GM21723 (cell line): ENCODE measurements at regions not wholly inside any gene's neighbourhood (a gene's known extent, or its start where the extent isn't known, plus 50 kb on each side); places are given as distances from the start of the nearest gene placed in this dataset.
"Not testable (repeated sequence)": the region's sequence is repeated elsewhere in the genome, so short reads cannot be mapped to it uniquely, and the experiment has no call there.

ENCODE experiments used
- ATAC-seq: cut with Tn5 transposase; IDR thresholded peaks from one replicate; pipeline ENCODE4 v1.9.1; 2021; ENCODE audit warnings: mild to moderate bottlenecking, moderate library complexity; ENCODE audit not compliant: unreplicated experiment

DNA sequence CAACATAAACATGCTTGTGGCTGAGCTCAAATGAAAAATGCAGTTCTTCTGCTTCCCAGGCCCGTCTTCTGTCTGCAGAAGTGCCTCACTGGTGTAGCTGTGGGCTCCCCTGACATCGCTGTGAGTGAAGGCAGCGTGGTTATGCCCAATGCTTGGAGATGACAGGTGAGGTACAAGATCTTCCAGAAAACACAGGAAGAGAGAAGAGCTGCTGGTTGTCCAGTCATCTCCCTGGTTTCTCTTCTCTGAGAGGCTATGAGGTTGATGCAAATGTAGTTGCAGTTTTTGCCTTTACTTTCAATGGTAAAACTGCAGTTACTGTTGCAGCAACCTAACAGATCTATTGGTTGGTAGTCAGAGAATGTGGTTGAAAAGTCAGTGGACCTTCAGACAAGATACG, 223.6 kb downstream of the GATA3 start:
- ATAC-seq, result no peak

- ATAC-seq, result no peak
Measured at GRCh38 chr10:8279598-8279997, 225.1 kb downstream of the GATA3 start.

DNA sequence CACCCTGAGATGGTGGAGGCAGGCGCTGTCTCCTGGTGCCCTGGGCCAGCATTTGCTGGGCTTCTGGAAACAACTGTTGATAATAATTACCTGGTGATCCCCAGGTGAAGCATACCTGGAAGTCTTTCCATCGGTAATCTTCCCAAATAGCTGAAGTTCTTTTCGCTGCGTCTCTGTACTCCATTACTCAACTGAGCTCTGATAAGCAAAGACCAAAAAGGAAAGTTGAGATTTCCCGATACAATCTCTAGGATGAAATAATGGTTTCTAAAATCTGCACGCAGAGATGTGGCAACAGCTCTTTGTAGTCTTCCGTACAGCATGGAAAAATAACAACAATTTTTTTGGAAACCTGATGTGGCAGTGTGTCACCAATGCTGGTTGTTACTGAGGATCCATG, 226.5 kb downstream of the GATA3 start:
- ATAC-seq, result no peak

DNA sequence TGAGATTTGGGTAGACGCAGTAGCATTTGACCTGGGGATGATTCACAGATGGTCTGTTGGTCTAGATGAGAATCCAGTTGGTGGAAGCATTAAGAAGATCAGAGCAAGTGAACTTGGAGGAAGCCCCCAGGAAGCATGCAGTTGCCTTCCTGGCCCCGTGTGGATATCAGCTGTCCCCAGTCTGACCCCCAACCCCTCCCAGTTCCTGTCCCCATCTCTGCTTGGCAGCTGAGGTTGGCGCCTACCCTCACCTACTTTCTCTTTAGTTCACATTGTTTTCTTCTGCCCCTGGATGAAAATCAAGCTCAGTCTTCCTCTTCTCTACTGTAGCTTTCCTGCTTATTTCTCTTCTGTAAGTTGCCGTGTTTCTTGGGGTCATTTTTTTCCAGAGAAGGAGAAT, 227.9 kb downstream of the GATA3 start:
- no peak for ATAC-seq

- ATAC-seq, result no peak
Measured at GRCh38 chr10:8283166-8283905, 228.8 kb downstream of the GATA3 start.

DNA sequence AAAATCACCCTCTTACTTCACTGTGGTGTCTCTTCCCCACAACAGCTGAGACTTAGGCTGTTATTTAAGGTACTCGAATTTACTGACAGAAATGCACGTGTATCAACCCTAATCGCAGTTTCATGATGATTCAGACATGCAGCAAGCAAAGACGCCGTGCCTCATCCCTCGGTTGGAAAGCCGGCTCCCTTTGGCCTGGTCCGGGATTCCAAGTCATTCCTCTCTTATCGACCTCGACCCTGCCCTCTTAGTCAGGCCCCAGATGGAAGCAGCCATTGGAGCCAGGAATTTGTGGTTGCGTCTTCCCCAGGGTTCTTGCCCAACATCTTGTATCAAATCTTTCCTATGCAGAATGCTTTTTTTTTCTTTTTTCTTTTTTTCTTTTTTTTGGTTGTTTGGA, 229.5 kb downstream of the GATA3 start:
- no peak for ATAC-seq

DNA sequence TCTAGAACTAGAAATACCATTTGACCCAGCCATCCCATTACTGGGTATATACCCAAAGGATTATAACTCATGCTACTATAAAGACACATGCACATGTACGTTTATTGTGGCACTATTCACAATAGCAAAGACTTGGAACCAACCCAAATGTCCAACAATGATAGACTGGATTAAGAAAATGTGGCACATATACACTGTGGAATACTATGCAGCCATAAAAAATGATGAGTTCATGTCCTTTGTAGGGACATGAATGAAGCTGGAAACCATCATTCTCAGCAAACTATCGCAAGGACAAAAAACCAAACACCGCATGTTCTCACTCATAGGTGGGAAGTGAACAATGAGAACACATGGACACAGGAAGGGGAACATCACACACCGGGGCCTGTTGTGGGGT, 231.5 kb downstream of the GATA3 start:
- not testable (repeated sequence) for ATAC-seq

- ATAC-seq, result no peak
Measured at GRCh38 chr10:8288600-8288999, 234.1 kb downstream of the GATA3 start.

DNA sequence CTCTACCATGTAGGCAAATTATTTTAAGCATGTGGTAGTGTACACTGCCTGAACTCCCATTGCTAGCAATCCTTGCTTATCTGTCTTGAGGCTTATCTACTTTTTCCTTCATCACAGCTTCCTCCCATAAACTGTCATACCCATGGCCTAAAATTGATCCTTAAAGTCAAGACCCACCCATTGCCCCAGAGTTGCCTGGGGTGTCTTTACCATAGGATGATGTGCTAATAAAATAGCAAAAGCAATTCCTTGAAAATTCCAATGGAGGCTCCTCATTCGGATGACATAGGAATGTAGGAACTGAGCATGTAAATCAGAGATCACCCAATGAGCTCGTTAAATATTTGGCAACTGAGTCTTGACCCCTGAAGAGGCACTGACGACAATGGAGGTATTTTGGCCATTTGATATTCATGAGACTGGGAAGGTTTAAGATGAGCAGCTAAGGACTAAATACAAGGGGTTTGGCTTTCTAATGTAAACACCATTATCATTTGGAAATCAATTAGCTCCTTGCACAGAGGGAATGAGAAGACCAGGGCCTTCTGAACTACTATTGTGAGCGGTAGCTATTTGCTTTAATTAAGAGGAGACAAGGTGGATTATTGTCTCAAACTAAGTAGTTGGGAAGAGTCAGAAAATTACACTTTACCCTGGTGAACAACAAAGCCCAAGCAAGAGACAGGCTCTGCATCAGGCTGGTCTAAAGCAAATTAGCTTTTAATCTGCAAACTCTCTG, 234.9 kb downstream of the GATA3 start:
- no peak for ATAC-seq

GRCh38 chr10:8294779-8295178, 240.3 kb downstream of the GATA3 start:
- no peak for ATAC-seq

DNA sequence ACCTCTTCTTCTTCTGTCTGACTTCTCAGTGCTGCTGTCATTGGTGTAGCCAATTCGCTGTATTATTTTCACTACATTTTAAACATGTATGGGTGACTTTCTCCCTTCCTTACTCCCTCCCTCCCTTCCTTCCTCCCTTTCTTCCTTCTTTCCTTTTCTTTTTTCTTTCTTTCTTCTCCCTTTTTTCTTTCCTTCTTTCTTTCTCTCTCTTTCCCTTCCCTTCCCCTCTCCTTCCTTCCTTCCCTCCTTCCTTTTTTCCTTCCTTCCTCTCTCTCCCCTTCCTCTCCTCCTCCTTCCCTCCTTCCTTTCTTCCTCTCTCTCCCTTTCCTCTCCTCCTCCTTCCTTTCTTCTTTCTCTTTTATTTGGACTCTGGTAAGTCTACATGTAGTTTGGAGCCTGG, 240.8 kb downstream of the GATA3 start:
- no peak for ATAC-seq

DNA sequence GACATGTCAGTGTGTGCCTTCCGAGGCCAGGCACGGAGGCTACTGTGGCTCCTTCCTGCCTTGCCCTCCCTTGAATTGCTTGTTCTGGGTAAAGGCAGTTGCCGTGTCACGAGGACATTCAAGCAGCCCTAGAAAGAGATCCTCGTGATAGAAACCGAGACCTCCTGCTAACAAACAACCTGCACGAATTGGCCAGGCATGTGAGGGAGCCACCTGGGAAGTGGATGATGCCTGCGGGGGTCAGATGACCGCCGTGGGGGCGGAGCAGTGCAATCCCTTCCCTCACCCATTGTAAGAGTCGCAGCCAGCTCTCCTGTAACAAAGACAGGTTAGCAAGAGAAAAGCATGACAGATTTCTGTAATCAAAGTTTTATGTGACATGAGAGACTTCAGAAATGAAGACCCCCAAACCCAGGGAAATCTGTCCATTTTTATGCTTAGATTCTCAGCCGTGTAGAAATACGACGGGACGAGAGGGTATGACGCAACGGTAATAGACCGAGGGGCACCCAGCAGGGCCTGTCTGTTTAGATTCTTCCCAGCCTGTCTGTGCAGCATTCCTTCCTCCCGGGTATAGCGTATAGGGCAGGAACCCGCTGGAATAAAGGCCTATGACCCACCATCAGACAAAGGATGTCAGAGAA, 241.7 kb downstream of the GATA3 start:
- ATAC-seq, result no peak

- no peak for ATAC-seq
Measured at GRCh38 chr10:8296734-8297101, 242.2 kb downstream of the GATA3 start.

- ATAC-seq, result no peak
Measured at GRCh38 chr10:8297107-8297506, 242.6 kb downstream of the GATA3 start.

DNA sequence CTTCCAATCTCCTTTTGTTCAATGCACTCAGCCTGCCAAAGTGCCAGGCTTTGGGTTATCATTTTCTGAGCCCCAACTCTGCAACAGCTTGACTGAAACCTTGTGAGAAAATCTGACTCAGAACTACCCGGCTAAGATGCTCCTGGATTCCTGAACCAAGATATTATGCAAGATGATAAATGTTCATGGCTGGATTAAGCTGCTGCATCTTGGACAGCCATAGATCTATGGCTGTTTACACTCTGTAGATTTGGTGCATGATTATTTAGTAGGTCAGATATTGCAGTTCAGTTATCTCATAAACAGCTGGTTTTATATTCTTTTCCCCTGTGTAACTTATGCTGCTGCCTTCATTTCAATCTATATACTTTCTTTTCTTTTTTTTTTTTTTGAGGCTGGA, 243.5 kb downstream of the GATA3 start:
- no peak for ATAC-seq

DNA sequence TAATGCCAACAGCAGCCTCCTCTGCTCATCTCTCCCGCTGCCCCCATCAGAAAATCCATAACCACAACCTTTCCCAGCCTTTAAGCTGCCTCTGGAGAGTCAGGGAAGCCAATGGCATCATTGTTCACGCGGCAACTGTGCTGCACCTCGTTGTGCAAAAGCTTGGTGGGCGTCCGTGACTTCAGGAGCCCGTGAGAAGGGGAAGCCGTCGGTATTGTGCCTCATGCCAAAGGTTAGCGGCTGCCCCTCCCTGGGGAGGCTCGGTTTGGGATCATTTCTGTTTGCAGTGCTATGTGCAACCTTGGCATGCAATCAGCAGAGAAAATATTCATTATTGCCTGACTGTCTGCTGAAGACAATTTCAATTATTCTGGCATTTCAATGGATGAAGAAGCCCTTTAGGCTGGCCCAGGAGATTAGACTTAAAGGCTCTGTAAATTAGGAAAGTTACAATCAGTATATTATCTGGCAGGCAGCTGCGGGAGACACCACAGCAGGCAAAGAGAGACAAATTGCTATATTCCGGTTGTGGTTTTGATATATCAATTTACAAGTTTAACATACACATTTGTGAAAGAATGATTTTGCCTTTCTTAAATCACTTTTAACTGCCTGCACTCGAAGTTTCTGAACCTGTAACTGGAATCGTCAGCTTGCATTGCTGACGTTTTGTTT, 244.5 kb downstream of the GATA3 start:
- no peak for ATAC-seq

GRCh38 chr10:8300925-8301324, 246.4 kb downstream of the GATA3 start:
- ATAC-seq, result no peak

GRCh38 chr10:8301333-8301732, 246.8 kb downstream of the GATA3 start:
- ATAC-seq, result no peak

- no peak for ATAC-seq
Measured at GRCh38 chr10:8301831-8302230, 247.3 kb downstream of the GATA3 start.

DNA sequence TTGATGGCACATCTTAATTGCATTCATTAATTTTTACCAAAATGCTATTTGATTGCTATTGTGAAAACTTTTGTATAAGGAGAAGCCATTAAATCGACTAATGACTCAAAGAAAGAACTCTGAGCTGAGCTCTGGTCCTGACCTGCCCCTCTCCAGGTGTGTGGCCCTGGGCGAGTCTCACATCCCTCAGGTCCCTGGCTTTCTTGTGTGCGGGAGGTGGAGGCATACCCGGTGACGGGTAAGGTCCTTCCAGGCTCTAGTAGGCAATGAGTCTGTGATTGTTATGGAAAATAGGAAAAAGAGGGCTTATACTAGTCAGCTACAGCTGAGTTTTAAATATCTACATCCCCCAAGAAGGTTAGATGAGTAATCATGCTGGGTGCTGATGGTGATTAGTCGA, 248.1 kb downstream of the GATA3 start:
- ATAC-seq, result no peak

DNA sequence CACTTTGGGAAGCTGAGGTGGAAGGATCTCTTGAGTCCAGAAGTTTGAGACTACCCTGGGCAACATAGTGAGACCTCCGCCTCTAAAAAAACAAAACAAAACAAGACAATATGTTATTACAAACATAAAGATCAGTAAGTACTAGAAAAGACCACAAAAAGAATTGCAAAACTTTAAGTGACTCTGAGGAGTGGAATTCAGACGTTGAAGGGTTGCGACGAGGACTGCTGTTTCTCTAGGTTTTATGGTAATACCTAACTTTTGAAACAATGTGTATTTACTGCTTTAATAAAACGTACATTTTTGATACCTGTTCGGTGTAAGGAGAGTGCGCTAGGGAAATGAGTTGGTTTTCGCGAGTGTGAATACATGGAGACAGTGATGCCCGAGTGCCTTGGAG, 250.4 kb downstream of the GATA3 start:
- no peak for ATAC-seq
